ENCODE measurements at regions not wholly inside any gene's neighbourhood (a gene's known extent, or its start where the extent isn't known, plus 50 kb on each side); places are given as distances from the start of the nearest gene placed in this dataset.

DNA sequence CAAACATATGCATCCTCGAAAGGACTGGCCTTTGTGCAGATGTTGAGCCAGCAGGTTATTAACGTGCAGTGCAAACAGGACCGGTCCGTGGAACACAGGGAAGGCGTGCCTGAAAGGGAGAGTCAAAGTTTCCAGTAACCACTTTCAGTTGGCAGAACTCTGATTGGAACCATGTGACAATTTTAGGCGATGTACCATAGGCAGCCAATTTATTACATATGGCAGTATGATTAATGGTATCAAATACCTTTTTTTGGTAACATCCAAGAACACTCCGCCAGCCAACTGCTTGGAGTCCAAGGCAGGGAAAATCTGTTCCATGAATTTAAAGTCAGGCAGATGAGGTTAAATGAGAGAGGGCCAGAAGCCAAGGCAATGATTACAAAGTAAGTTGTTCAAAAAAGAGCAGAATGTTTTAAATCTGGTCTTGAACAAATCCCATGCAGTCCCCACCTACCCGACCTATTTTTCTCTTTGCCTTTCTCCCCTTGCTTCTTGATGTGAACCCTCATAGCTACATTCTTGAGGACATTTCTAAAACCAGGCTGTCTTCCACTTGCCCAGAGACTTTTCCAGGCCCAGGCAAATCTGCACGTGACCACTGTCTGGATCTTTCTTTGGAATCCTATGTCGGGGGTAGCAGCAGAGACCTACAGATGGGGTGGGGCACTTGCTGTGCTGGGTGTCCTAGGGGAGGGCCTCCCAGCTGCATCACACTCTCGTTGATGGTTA, 351.7 kb downstream of the HRH4 start:
- no peak for DNase-seq
- H2AFZ ChIP-seq (ENCODE audit: insufficient read depth, low read depth, low read length, poor library complexity, severe bottlenecking) = no peak overlapping the region
- peaks cover 0 to 5% (median 0%) of the 10 kb centered on the region in 3 donors for H3K27me3 Mint-ChIP-seq (ENCODE audit: low read depth in 3 of 3)
- peaks cover 0 to 8% (median 3%) of the 10 kb centered on the region in 7 donors for H3K9me3 Mint-ChIP-seq
- no peak overlapping the region for H3K27ac Mint-ChIP-seq
- no peak overlapping the region for H3K4me2 ChIP-seq (replicated peaks; ENCODE audit: extremely low read depth, low read length, poor library complexity, severe bottlenecking)
- H4K20me1 ChIP-seq (ENCODE audit: insufficient read depth, low read length) = no peaks in the 10 kb centered on the region
- no peak overlapping the region for H3K4me3 Mint-ChIP-seq
- H3K36me3 ChIP-seq (replicated peaks in 1 of 2; ENCODE audit: control insufficient read depth in 1 of 2, insufficient read depth in 2 of 2, low read length in 2 of 2) = no peaks in the 10 kb centered on the region
- no peak overlapping the region for H3K9ac ChIP-seq (ENCODE audit: insufficient read depth, low read length, poor library complexity, severe bottlenecking)
- no peaks in the 10 kb centered on the region for H3K9me3 ChIP-seq (replicated peaks in 1 of 2; ENCODE audit: control insufficient read depth in 1 of 2, insufficient read depth in 1 of 2, low read length in 2 of 2)
- H3K27me3 ChIP-seq (ENCODE audit: control insufficient read depth in 2 of 2, insufficient read depth in 2 of 2, low read length in 2 of 2) = no peaks in the 10 kb centered on the region
- no peaks in the 10 kb centered on the region for H3K4me1 ChIP-seq (ENCODE audit: control insufficient read depth in 1 of 2, insufficient read depth in 2 of 2, low read length in 2 of 2)
- TF ChIP-seq, protein P1, sequence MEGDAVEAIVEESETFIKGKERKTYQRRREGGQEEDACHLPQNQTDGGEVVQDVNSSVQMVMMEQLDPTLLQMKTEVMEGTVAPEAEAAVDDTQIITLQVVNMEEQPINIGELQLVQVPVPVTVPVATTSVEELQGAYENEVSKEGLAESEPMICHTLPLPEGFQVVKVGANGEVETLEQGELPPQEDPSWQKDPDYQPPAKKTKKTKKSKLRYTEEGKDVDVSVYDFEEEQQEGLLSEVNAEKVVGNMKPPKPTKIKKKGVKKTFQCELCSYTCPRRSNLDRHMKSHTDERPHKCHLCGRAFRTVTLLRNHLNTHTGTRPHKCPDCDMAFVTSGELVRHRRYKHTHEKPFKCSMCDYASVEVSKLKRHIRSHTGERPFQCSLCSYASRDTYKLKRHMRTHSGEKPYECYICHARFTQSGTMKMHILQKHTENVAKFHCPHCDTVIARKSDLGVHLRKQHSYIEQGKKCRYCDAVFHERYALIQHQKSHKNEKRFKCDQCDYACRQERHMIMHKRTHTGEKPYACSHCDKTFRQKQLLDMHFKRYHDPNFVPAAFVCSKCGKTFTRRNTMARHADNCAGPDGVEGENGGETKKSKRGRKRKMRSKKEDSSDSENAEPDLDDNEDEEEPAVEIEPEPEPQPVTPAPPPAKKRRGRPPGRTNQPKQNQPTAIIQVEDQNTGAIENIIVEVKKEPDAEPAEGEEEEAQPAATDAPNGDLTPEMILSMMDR (IDR thresholded peaks at IDR 0.05) = no peak
- intact Hi-C loops (cut with micrococcal nuclease) = no loop called here
- no peaks in the 10 kb centered on the region for H3K79me2 ChIP-seq (ENCODE audit: insufficient read depth, low read length)
- WGBS (ENCODE audit: insufficient coverage) = 94% methylated on average over 9 of the region's 11 CpGs
- H3K27ac ChIP-seq (ENCODE audit: low read depth in 1 of 2, low read length in 2 of 2) = no peak overlapping the region
- no peak overlapping the region for H3K4me3 ChIP-seq (replicated peaks in 1 of 3; ENCODE audit: low read depth in 2 of 3, low read length in 3 of 3)
- H3K36me3 Mint-ChIP-seq = no peaks in the 10 kb centered on the region
- no peaks in the 10 kb centered on the region for H3K4me1 Mint-ChIP-seq

GRCh38 chr18:24814521-24814920, 354.1 kb downstream of the HRH4 start:
- Histone ChIP-seq H2AFZ (ENCODE audit: insufficient read depth, low read depth, low read length, poor library complexity, severe bottlenecking) (no peak overlapping the region), H3K9ac (ENCODE audit: insufficient read depth, low read length, poor library complexity, severe bottlenecking) (no peak overlapping the region), H3K9me3 (replicated peaks in 1 of 2; ENCODE audit: control insufficient read depth in 1 of 2, insufficient read depth in 1 of 2, low read length in 2 of 2) (no peaks in the 10 kb centered on the region), H3K36me3 (replicated peaks in 1 of 2; ENCODE audit: control insufficient read depth in 1 of 2, insufficient read depth in 2 of 2, low read length in 2 of 2) (no peaks in the 10 kb centered on the region), H3K27ac (ENCODE audit: low read depth in 1 of 2, low read length in 2 of 2) (no peak overlapping the region), H3K79me2 (ENCODE audit: insufficient read depth, low read length) (no peaks in the 10 kb centered on the region), H3K4me2 (replicated peaks; ENCODE audit: extremely low read depth, low read length, poor library complexity, severe bottlenecking) (no peak overlapping the region), H3K27me3 (ENCODE audit: control insufficient read depth in 2 of 2, insufficient read depth in 2 of 2, low read length in 2 of 2) (no peaks in the 10 kb centered on the region), H3K4me1 (ENCODE audit: control insufficient read depth in 1 of 2, insufficient read depth in 2 of 2, low read length in 2 of 2) (no peaks in the 10 kb centered on the region), H3K4me3 (replicated peaks in 1 of 3; ENCODE audit: low read depth in 2 of 3, low read length in 3 of 3) (no peak overlapping the region), H4K20me1 (ENCODE audit: insufficient read depth, low read length) (no peaks in the 10 kb centered on the region)
- no peak for DNase-seq
- no CpG with 5 or more reads among the region's 3 CpGs for WGBS (ENCODE audit: insufficient coverage)
- Mint-ChIP-seq H3K27ac (no peak overlapping the region), H3K27me3 (ENCODE audit: low read depth in 3 of 3) (peaks cover 0 to 6% (median 0%) of the 10 kb centered on the region in 3 donors), H3K4me3 (no peak overlapping the region), H3K9me3 (peaks cover 0 to 4% (median 0%) of the 10 kb centered on the region in 7 donors), H3K36me3 (no peaks in the 10 kb centered on the region), H3K4me1 (no peaks in the 10 kb centered on the region)
- TF ChIP-seq, protein P1 (IDR thresholded peaks at IDR 0.05) = no peak
- intact Hi-C loops (cut with micrococcal nuclease) = no loop called here

All from CD14-positive monocyte (primary cell).